ENCODE measurements at regions not wholly inside any gene's neighbourhood (a gene's known extent, or its start where the extent isn't known, plus 50 kb on each side); places are given as distances from the start of the nearest gene placed in this dataset.

GRCh38 chr2:18336975-18337374 is 223.5 kb downstream of the RDH14 start:
- no peak overlapping the region for H3K14ac ChIP-seq (ENCODE audit: insufficient read length)
- no peak overlapping the region for H3K56ac ChIP-seq (replicated peaks; ENCODE audit: insufficient read length, low read depth, low read length)
- no peak overlapping the region for H2BK12ac ChIP-seq (ENCODE audit: low read depth, low read length)
- H3K9me3 ChIP-seq (ENCODE audit: insufficient read depth in 2 of 2, low read depth in 1 of 2, low read length in 1 of 2): no peaks in the 10 kb centered on the region
- no peak overlapping the region for H2AK5ac ChIP-seq (ENCODE audit: low read depth, low read length)
- no peak overlapping the region for H3K9ac ChIP-seq (replicated peaks in 1 of 4; ENCODE audit: extremely low read depth in 1 of 4, low read depth in 3 of 4, low read length in 3 of 4)
- H3K79me2 ChIP-seq (ENCODE audit: control insufficient read depth in 1 of 2, insufficient read depth in 2 of 2, low read length in 2 of 2): no peaks in the 10 kb centered on the region
- H4K91ac ChIP-seq (replicated peaks; ENCODE audit: insufficient read length, low read length): no peak overlapping the region
- DNase-seq (ENCODE audit: low read depth in 1 of 2, low spot score in 2 of 2) (no peak), FAIRE-seq (no peak)
- H2BK20ac ChIP-seq (ENCODE audit: low read length): no peak overlapping the region
- H3K23ac ChIP-seq (ENCODE audit: insufficient read length): no peak overlapping the region
- no peaks in the 10 kb centered on the region for H3K36me3 ChIP-seq (ENCODE audit: control insufficient read depth in 2 of 4, insufficient read depth in 4 of 4, low read length in 3 of 4)
- H3K4me2 ChIP-seq (ENCODE audit: insufficient read depth in 1 of 2, low read depth in 2 of 2, low read length in 2 of 2): no peak overlapping the region
- WGBS, 2 experiments (ENCODE audit: extremely low coverage in 1 of 2, insufficient coverage in 1 of 2, insufficient read length in 1 of 2, insufficient replicate concordance in 2 of 2, low coverage in 1 of 2, low lambda C conversion rate in 2 of 2, missing lambda C conversion rate in 1 of 2): 78% methylated on average over 2 of the region's 2 CpGs; no CpG with 5 or more reads in 1 of the 2 experiments
- H2BK120ac ChIP-seq (replicated peaks; ENCODE audit: low read depth, low read length): no peak overlapping the region
- no peak overlapping the region; the same call in 1 of the 2 replicates for H2AFZ ChIP-seq (ENCODE audit: low read length)
- no peak overlapping the region for H4K5ac ChIP-seq (ENCODE audit: insufficient read length, low read depth, low read length)
- H3K79me1 ChIP-seq (ENCODE audit: low read depth, low read length): no peaks in the 10 kb centered on the region
- H3K27me3 ChIP-seq (replicated peaks in 1 of 4; ENCODE audit: control insufficient read depth in 3 of 4, extremely low read depth in 1 of 4, insufficient read depth in 3 of 4, low read length in 3 of 4): no peaks in the 10 kb centered on the region
- H3K4ac ChIP-seq (replicated peaks; ENCODE audit: insufficient read length, low read depth, low read length): no peak overlapping the region
- no peak overlapping the region for H4K8ac ChIP-seq (ENCODE audit: extremely low read depth, insufficient read depth, low read length)
- no peak overlapping the region for H3K4me3 ChIP-seq (ENCODE audit: extremely low read depth in 1 of 4, insufficient read depth in 2 of 4, low read depth in 3 of 4, low read length in 4 of 4)
- no peak overlapping the region for H2BK15ac ChIP-seq (ENCODE audit: low read length)
- no peak overlapping the region for H3K27ac ChIP-seq (ENCODE audit: low read depth, low read length)
- H3K23me2 ChIP-seq (ENCODE audit: low read depth, low read length): no peaks in the 10 kb centered on the region
- no peaks in the 10 kb centered on the region for H4K20me1 ChIP-seq (replicated peaks in 1 of 2; ENCODE audit: control insufficient read depth in 1 of 2, insufficient read depth in 2 of 2, low read length in 2 of 2)
- no peak overlapping the region for H3K18ac ChIP-seq (ENCODE audit: extremely low read depth, low read length)
- no peaks in the 10 kb centered on the region for H3K4me1 ChIP-seq (replicated peaks in 1 of 4; ENCODE audit: control insufficient read depth in 3 of 4, insufficient read depth in 4 of 4, low read length in 3 of 4)
- H2BK5ac ChIP-seq (ENCODE audit: low read depth, low read length): no peak overlapping the region
- ChIA-PET POLR2A (ENCODE audit: partially characterized antibody) (no interaction called here), CTCF (ENCODE audit: partially characterized antibody) (no interaction called here)
- TF ChIP-seq EP300 (IDR thresholded peaks at IDR 0.05; ENCODE audit: borderline replicate concordance in 1 of 2, low read depth in 2 of 2, low read length in 2 of 2) (no peak), SAP30 (IDR thresholded peaks at IDR 0.05; ENCODE audit: insufficient read depth, insufficient replicate concordance, low read length) (no peak), TAF1 (IDR thresholded peaks at IDR 0.05; ENCODE audit: low read depth, low read length) (no peak), SRF (IDR thresholded peaks at IDR 0.05; ENCODE audit: low read depth, low read length) (no peak), BCL11A (IDR thresholded peaks at IDR 0.05; ENCODE audit: low read depth in 2 of 2, low read length in 2 of 2) (no peak), USF2 (IDR thresholded peaks at IDR 0.05; ENCODE audit: low read length) (no peak), CHD1 (IDR thresholded peaks at IDR 0.05; ENCODE audit: low read depth, low read length) (no peak), CEBPB (IDR thresholded peaks at IDR 0.05; ENCODE audit: low read depth, low read length) (no peak), TCF12 (IDR thresholded peaks at IDR 0.05; ENCODE audit: low read depth, low read length) (no peak), MAFK (IDR thresholded peaks at IDR 0.05; ENCODE audit: low read depth, low read length) (no peak), SP4 (IDR thresholded peaks at IDR 0.05; ENCODE audit: low read length) (no peak), EZH2 (IDR thresholded peaks at IDR 0.05; ENCODE audit: low read depth, low read length, severe bottlenecking) (no peak), RBBP5 (IDR thresholded peaks at IDR 0.05; ENCODE audit: borderline replicate concordance, low read depth, low read length) (no peak)
